ENCODE measurements at regions not wholly inside any gene's neighbourhood (a gene's known extent, or its start where the extent isn't known, plus 50 kb on each side); places are given as distances from the start of the nearest gene placed in this dataset.

- Histone ChIP-seq H3K4me3 (no peak overlapping the region), H3K4me1 (ENCODE audit: insufficient read depth) (no peaks in the 10 kb centered on the region), H2AFZ (no peak overlapping the region), H3K27me3 (no peaks in the 10 kb centered on the region), H3K9me2 (replicated peaks; ENCODE audit: insufficient read depth) (no peaks in the 10 kb centered on the region), H3K36me3 (replicated peaks; ENCODE audit: insufficient read depth, low read depth) (no peaks in the 10 kb centered on the region), H4K20me1 (ENCODE audit: insufficient read depth, poor library complexity, severe bottlenecking) (no peaks in the 10 kb centered on the region), H3K79me2 (no peaks in the 10 kb centered on the region), H3K4me2 (no peak overlapping the region), H3K9me3 (ENCODE audit: low read depth) (no peaks in the 10 kb centered on the region), H3K27ac (no peak overlapping the region)
- no peak for TF ChIP-seq EZH2 (IDR thresholded peaks at IDR 0.05; ENCODE audit: borderline replicate concordance)
- no peak for TF ChIP-seq CTCF (IDR thresholded peaks at IDR 0.05; ENCODE audit: poor library complexity)
- no peak for TF ChIP-seq EZH2phosphoT487 (IDR thresholded peaks at IDR 0.05; ENCODE audit: low read depth, severe bottlenecking, unreplicated experiment)
- no peak for DNase-seq (ENCODE audit: low spot score)
- WGBS (ENCODE audit: low lambda C conversion rate, missing lambda C conversion rate), result 91% methylated on average over 3 of the region's 3 CpGs
Observed at GRCh38 chr18:28652654-28653053, 475.7 kb upstream of the CDH2 start.

GRCh38 chr18:28651298-28651697, 474.4 kb upstream of the CDH2 start:
- no peak for TF ChIP-seq CTCF (IDR thresholded peaks at IDR 0.05; ENCODE audit: poor library complexity)
- no peak for TF ChIP-seq EZH2 (IDR thresholded peaks at IDR 0.05; ENCODE audit: borderline replicate concordance)
- TF ChIP-seq EZH2phosphoT487 (IDR thresholded peaks at IDR 0.05; ENCODE audit: low read depth, severe bottlenecking, unreplicated experiment), result no peak
- no peaks in the 10 kb centered on the region for H3K4me1 ChIP-seq (ENCODE audit: insufficient read depth)
- no peak overlapping the region for H3K4me2 ChIP-seq
- no peaks in the 10 kb centered on the region for H3K9me2 ChIP-seq (replicated peaks; ENCODE audit: insufficient read depth)
- no peaks in the 10 kb centered on the region for H3K79me2 ChIP-seq
- no peaks in the 10 kb centered on the region for H3K9me3 ChIP-seq (ENCODE audit: low read depth)
- no peaks in the 10 kb centered on the region for H3K27me3 ChIP-seq
- WGBS (ENCODE audit: low lambda C conversion rate, missing lambda C conversion rate), result 94% methylated on average over 12 of the region's 12 CpGs
- H3K36me3 ChIP-seq (replicated peaks; ENCODE audit: insufficient read depth, low read depth), result no peaks in the 10 kb centered on the region
- H4K20me1 ChIP-seq (ENCODE audit: insufficient read depth, poor library complexity, severe bottlenecking), result no peaks in the 10 kb centered on the region
- no peak for DNase-seq (ENCODE audit: low spot score)
- no peak overlapping the region for H3K27ac ChIP-seq
- no peak overlapping the region for H2AFZ ChIP-seq
- no peak overlapping the region for H3K4me3 ChIP-seq

DNA sequence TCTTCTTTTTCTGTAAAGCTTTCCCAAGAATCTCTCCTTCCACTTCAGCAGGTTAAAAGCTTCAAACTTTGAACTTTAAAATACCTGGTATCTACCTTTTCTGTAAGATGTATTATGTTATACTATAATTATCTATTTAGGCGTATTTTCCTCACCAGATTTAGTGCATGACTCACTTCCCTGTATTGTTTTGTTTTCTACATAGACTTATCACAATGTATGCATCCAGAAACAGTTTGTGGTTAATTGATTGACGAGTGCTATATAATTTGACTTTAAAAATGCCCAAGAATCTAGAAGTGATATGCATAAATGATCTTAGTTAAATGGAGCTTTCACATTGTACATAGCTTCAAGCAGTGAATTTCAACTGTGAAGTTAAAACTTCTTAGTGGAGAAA, 473.9 kb upstream of the CDH2 start:
- DNase-seq (ENCODE audit: low spot score), result no peak
- no peak overlapping the region for H3K4me2 ChIP-seq
- TF ChIP-seq EZH2 (IDR thresholded peaks at IDR 0.05; ENCODE audit: borderline replicate concordance) (no peak), EZH2phosphoT487 (IDR thresholded peaks at IDR 0.05; ENCODE audit: low read depth, severe bottlenecking, unreplicated experiment) (no peak), CTCF (IDR thresholded peaks at IDR 0.05; ENCODE audit: poor library complexity) (no peak)
- no peaks in the 10 kb centered on the region for H4K20me1 ChIP-seq (ENCODE audit: insufficient read depth, poor library complexity, severe bottlenecking)
- H3K4me3 ChIP-seq, result no peak overlapping the region
- no peaks in the 10 kb centered on the region for H3K27me3 ChIP-seq
- no peak overlapping the region for H2AFZ ChIP-seq
- H3K36me3 ChIP-seq (replicated peaks; ENCODE audit: insufficient read depth, low read depth), result no peaks in the 10 kb centered on the region
- no peaks in the 10 kb centered on the region for H3K9me3 ChIP-seq (ENCODE audit: low read depth)
- no peak overlapping the region for H3K27ac ChIP-seq
- H3K9me2 ChIP-seq (replicated peaks; ENCODE audit: insufficient read depth), result no peaks in the 10 kb centered on the region
- no peaks in the 10 kb centered on the region for H3K79me2 ChIP-seq
- 76% methylated on average over 2 of the region's 2 CpGs for WGBS (ENCODE audit: low lambda C conversion rate, missing lambda C conversion rate)
- H3K4me1 ChIP-seq (ENCODE audit: insufficient read depth), result no peaks in the 10 kb centered on the region

DNA sequence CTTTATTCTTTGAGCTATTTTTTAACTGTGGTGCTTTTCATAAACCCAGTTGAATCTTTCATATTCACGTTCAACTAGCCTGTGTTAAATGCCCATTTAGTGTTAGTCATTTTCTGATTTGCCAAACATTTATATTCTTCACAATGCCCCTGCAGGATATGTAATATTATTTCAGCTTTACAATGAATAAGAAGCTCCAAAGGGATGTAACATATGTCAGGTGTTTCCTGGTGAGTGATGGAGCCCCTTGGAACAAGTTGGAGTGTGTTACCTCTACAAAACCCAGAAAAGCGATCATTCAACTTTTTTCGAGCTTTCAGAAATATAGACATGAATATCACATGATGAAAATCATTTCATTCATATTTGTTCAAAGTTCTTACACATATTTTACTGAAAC, 471.0 kb upstream of the CDH2 start:
- no peak for DNase-seq (ENCODE audit: low spot score)
- H3K9me3 ChIP-seq (ENCODE audit: low read depth), result no peaks in the 10 kb centered on the region
- H3K4me1 ChIP-seq (ENCODE audit: insufficient read depth), result no peaks in the 10 kb centered on the region
- H3K4me3 ChIP-seq, result no peak overlapping the region
- no peak overlapping the region for H2AFZ ChIP-seq
- no peaks in the 10 kb centered on the region for H3K36me3 ChIP-seq (replicated peaks; ENCODE audit: insufficient read depth, low read depth)
- H3K9me2 ChIP-seq (replicated peaks; ENCODE audit: insufficient read depth), result no peaks in the 10 kb centered on the region
- WGBS (ENCODE audit: low lambda C conversion rate, missing lambda C conversion rate), result 93% methylated on average over 3 of the region's 3 CpGs
- no peaks in the 10 kb centered on the region for H4K20me1 ChIP-seq (ENCODE audit: insufficient read depth, poor library complexity, severe bottlenecking)
- no peak overlapping the region for H3K27ac ChIP-seq
- TF ChIP-seq CTCF (IDR thresholded peaks at IDR 0.05; ENCODE audit: poor library complexity), result no peak
- no peak for TF ChIP-seq EZH2phosphoT487 (IDR thresholded peaks at IDR 0.05; ENCODE audit: low read depth, severe bottlenecking, unreplicated experiment)
- TF ChIP-seq EZH2 (IDR thresholded peaks at IDR 0.05; ENCODE audit: borderline replicate concordance), result no peak
- no peaks in the 10 kb centered on the region for H3K79me2 ChIP-seq
- no peaks in the 10 kb centered on the region for H3K27me3 ChIP-seq
- H3K4me2 ChIP-seq, result no peak overlapping the region

All from hepatocyte (in vitro differentiated cells).